VCaP (cell line): ENCODE measurements at regions not wholly inside any gene's neighbourhood (a gene's known extent, or its start where the extent isn't known, plus 50 kb on each side); places are given as distances from the start of the nearest gene placed in this dataset.

Experiments
- H3K27ac ChIP-seq: fragments of 450-650 bp; 2 replicates; pipeline ENCODE4 v1.5.1; 2017
- CTCF ChIP-seq: fragments of 450-650 bp; conservative IDR thresholded peaks from 2 replicates; pipeline ENCODE4 v1.5.1; 2017; ENCODE audit warnings: mild to moderate bottlenecking, moderate library complexity

GRCh38 chr18:60654298-60654697, 281.7 kb upstream of the MC4R start:
- no peak overlapping the region for H3K27ac ChIP-seq
- no peak for TF ChIP-seq CTCF

GRCh38 chr18:60656553-60656952, 284.0 kb upstream of the MC4R start:
- no peak for TF ChIP-seq CTCF
- H3K27ac ChIP-seq = no peak overlapping the region

GRCh38 chr18:60662491-60662890, 289.9 kb upstream of the MC4R start:
- no peak overlapping the region for H3K27ac ChIP-seq
- TF ChIP-seq CTCF = no peak

GRCh38 chr18:60663060-60663989, 290.8 kb upstream of the MC4R start:
- H3K27ac ChIP-seq = no peak overlapping the region
- no peak for TF ChIP-seq CTCF

GRCh38 chr18:60664736-60665135, 292.2 kb upstream of the MC4R start:
- H3K27ac ChIP-seq = no peak overlapping the region
- TF ChIP-seq CTCF = no peak

- H3K27ac ChIP-seq = no peak overlapping the region
- TF ChIP-seq CTCF = no peak
Observed at GRCh38 chr18:60667016-60667415, 294.4 kb upstream of the MC4R start.

- no peak overlapping the region for H3K27ac ChIP-seq
- peak; percentile 71 for TF ChIP-seq CTCF
Observed at GRCh38 chr18:60668583-60668982, 296.0 kb upstream of the MC4R start.
